Nucleus accumbens (tissue), 56 donors: ENCODE measurements at regions not wholly inside any gene's neighbourhood (a gene's known extent, or its start where the extent isn't known, plus 50 kb on each side); places are given as distances from the start of the nearest gene placed in this dataset.
"Not testable (repeated sequence)": the region's sequence is repeated elsewhere in the genome, so short reads cannot be mapped to it uniquely, and the experiment has no call there.

Experiments
- DNase-seq, 56 donors: peaks; one replicate each; lab custom pipeline; 2025; lab: John Stamatoyannopoulos, UW

- no peak for DNase-seq
These were observed 105.4 kb downstream of the RFX6 start for GRCh38 chr6:116982401-116982800.

DNA sequence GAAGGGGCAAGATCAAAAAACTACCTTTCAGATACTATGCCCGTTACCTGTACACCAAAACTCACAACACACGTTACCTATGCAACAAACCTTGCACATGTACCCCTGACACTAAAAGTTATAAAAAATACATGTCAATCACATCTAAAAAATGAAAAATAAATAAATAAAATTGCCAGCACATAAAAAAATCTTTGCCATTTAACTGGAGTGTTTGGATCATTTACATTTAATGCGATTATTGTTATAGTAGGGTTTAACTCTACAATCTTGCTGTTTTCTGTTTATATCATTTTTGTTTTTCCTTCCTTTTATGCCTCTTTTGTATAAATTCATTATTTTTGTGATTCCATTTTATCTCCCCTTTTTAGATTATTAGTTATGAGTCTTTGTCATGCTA lies 106.3 kb downstream of the RFX6 start:
- no peak for DNase-seq

DNA sequence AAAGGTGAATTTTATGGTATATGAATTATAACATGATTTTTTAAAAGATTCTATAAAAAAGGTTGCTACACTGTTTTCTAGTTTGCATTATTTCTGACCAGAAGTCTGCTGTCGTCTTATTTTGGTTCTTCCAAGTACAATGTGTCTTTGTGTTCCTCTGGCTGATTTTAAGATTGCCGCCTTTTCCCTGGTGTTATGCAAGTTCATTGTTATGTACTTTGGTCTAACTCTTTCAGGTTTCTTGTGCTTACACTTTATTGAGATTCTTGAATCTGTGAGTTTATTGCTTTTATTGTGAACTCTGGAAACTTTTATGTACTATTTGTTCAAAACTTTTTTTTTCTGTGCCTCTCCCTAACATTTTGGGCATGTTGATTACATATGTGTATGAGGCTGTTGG lies 109.8 kb downstream of the RFX6 start:
- no peak for DNase-seq

DNA sequence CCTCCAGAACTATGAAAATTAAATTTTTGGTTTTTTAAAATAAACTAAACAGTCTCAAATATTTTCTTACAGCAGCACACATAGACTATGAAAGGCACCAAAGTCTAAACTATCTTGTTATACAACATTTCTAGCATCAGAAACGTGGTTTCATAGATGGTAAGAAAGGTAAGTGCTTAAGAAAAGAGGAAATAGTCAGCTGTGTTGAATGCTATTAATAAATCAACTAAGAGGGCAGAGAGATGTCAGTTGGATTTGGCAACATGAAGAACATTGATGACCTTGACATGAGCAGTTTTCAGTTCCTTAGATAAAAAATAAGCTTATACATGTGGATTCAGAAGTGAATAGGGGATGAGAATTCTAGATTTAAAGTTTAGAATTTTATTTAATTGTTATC lies 113.6 kb downstream of the RFX6 start:
- no peak for DNase-seq

DNA sequence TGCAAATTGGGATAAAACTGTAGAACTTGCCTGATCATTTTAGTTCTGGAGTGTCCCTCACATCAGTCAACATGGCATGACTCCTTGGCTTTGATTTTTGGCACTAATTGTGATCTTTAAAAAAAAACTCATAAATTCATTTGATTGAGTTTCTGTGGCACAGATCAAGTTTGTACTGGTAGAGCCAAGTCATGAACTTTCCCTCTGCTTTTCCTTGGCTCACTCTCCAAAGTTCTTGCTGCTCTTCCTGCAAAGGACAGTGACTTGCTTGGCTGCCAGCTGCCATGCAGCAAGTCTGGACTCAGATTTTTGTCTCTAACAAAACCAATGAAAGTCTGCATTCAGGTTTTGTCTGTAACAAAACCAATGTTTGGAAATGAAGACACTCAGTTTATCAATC lies 115.5 kb downstream of the RFX6 start:
- no peak for DNase-seq

- no peak for DNase-seq
These were observed 117.4 kb downstream of the RFX6 start for GRCh38 chr6:116994447-116994846.

DNA sequence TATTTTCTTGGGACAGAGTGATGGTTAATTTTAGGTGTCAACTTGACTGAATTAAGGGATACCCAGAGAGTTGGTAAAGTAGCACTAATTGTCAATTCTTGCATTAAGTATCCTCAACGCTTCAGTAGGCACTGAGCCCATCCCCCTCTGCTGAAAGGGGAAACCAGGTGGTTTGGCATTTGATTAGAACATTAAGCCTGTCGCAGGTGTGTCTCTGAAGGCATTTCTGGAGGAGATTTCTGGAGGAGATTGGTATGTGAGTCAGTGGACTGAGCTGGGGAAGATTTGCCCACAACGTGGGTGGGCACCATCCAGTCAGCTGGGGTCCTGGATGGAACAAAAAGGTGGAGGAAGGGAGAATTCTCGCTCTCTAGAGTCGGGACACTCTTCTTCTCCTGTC lies 119.8 kb downstream of the RFX6 start:
- DNase-seq, result no peak

DNA sequence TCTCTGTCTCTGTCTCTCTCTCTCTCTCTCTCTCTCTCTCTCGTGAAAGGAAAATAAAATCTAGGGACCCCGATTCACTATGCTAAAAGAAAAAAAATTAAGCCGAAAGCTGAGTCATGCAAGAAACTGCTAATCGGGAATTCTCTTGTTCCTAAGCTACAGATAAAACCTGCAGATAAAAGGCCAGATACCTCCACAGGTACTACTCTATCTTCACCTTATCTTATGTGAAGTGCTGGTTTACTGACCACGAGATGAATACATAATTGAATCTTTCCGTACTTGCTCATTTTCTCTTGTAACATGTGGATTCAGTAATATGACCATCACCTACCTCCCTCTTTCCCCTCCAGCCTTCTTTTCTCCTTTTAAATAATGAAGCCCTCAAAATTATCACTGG lies 120.5 kb downstream of the RFX6 start:
- no peak for DNase-seq

DNA sequence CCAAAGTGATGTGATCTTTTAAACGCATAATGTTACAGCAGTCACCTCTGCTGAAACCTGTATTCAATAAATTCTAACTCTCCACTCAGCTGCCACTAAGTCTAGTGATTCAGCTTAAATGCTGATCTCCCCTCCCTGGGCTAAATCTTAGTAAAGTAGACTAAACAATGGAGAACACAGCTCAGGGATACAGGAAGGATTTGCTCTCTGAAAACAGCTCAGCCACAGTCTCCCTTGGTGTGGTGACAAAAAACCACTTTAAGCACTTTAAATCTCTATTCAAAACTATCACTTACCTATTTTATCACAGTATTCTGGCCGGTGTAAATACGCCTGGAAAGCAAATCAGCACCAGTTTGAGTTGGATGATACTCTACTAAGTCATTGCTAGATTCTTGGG lies 130.6 kb downstream of the RFX6 start:
- no peak for DNase-seq

GRCh38 chr6:117008618-117009017 lies 131.6 kb downstream of the RFX6 start:
- no peak for DNase-seq

DNA sequence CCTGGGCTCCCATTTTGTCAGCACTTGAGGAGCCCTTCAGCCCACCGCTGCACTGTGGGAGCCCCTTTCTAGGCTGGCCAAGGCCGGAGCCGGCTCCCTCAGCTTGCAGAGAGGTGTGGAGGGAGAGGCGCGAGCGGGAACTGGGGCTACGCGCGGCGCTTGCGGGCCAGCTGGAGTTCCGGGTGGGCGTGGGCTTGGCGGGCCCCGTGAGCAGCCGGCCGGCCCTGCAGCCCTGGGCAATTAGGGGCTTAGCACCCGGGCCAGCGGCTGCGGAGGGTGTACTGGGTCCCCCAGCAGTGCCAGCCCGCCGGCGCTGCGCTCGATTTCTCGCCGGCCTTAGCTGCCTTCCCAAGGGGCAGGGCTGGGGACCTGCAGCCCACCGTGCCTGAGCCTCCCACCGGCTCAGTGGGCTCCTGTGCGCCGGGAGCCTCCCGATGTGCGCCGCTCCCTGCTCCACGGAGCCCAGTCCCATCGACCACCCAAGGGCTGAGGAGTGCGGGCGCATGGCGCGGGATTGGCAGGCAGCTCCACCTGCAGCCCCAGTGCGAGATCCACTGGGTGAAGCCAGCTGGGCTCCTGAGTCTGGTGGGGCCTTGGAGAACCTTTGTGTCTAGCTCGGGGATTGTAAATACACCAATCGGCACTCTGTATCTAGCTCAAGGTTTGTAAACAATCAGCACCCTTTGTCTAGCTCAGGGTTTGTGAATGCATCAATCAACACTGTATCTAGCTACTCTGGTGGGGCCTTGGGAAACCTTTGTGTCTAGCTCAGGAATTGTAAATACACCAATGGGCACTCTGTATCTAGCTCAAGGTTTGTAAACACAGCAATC lies 137.8 kb downstream of the RFX6 start:
- DNase-seq, result not testable (repeated sequence)

GRCh38 chr6:117015474-117015804 lies 138.4 kb downstream of the RFX6 start:
- not testable (repeated sequence) for DNase-seq

GRCh38 chr6:117018771-117019170 lies 141.7 kb downstream of the RFX6 start:
- no peak for DNase-seq

DNA sequence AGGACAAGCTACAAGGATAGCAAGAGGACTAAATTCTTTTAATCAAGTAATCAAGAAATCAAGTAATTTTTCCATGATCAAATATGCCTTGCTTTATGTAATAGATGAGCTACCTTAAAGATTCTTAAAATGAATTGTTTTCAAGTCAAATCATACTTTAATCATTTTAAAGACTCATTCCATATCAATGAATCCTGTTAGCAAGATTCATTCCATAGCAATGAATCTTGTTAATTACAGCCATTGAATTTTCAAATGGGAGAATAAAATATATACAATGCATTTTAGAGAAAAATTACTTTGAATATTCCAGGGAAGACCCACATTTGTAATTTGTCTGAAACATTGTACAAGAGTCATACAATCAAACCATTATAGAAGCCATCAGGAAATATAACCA lies 145.7 kb downstream of the RFX6 start:
- DNase-seq, result no peak

GRCh38 chr6:117025310-117025709 lies 148.3 kb downstream of the RFX6 start:
- no peak for DNase-seq

DNA sequence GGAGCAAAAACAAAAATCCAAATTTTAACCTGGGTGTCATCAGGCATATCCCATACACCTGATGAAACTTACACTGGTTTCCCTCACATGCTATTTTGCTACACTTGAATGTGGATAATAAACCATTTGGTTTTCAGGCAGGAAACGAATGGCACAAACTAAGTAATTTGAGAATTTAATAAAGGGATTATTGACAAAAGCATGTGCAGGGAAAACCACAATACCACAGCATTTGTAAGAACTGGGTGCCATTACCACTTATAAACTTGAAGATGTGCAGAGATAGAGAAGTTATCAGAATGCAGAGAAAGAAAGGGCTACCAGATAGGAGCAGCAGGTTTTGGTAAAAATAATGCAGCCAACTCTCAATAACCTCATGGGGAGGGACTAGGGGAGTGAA lies 151.2 kb downstream of the RFX6 start:
- DNase-seq, result no peak

- DNase-seq, result no peak
These were observed 157.5 kb downstream of the RFX6 start for GRCh38 chr6:117034547-117034946.

DNA sequence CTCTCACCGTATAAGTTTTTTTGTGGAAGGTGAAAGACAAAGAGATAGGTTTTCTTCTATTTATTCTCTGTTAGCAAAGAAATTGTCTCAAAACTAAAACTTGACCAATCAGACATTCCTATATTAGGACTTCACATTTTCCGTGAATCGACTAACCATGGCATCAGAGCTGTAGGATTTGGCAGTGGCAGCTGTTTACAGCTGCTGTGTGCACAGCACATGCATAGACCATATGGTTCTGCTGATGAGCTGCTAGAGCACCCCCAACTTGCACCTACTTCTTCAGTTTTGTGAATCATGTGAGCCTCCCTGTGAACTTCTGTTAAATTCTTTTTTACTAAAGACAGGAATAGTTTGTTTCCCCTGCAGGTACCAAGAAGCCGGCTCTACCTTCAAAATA lies 157.9 kb downstream of the RFX6 start:
- no peak for DNase-seq

DNA sequence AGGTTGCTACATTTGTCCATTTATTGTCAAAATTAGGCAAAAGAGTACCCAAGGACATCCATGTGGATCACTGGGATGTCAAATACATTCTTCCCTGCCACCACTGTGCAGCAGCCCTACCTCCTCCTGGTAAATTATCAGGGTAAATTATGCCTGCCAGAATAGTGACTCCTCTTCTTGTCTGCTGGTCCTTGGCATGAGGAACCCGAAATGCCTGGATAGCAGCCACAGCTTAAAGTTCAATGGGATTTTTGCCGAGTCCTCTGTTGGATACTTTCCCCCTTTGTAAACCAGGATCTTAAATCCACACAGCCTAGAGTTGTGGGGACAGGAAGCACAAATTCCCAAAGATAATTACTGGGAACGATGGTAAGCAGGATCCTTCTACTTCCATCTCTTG lies 173.3 kb downstream of the RFX6 start:
- DNase-seq, result no peak

- no peak for DNase-seq
These were observed 193.2 kb upstream of the VGLL2 start for GRCh38 chr6:117072134-117072533.

DNA sequence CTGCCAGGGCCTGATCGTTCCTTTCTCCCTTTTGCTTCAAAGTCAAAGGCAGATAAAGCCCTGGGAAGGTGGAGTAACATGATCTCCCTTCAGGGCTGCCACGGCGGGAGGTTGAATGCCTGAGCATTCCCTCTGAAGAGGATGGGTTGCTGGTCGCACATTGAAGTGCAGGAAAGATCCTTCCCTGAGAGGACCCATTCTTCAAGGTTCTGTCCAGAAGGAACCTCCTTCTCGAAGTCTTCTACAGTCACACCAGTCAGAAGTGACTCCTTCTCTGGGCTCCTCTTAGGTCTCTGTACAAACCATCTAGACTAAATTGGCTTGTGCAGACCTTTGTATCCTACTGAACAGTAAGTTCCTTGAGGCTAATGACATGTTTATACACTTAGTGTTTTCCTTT lies 192.6 kb upstream of the VGLL2 start:
- DNase-seq, result no peak

DNA sequence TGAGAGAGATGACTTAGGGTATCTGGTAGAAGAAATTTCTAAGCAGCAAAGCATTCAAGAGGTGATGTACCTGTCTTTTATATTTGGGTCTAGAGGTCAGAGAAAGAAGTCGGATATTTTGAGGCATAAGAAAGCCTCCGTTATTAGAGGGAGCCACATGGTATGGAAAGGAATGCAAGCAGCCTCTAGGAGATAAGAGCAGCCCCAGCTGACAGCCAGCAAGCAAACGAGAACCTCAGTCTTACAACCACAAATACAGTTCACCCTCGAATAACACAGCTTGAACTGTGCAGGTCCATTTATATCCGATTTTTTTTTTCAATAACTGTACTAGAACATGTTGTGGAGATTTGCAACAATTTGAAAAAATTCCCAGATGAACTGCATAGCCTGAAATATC lies 190.7 kb upstream of the VGLL2 start:
- DNase-seq, result no peak

DNA sequence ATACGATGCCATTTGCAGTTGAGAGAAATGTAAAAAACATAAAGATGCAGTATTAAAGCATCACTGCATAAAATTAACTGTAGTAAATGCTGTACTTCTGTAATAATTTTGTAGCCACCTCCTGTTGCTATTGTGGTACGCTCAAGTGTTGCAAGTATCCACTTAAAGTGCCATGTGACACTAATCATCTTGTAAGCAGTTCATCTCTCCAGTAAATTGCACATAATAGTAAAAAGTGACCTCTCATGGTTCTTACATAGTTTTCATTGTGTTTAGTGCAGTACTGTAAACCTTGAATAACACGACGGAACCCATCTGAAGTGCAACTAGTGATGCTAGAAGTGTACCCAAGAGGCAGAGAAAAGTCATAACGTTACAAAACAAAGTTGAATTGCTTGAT lies 190.1 kb upstream of the VGLL2 start:
- DNase-seq, result no peak
